ENCODE measurements at regions not wholly inside any gene's neighbourhood (a gene's known extent, or its start where the extent isn't known, plus 50 kb on each side); places are given as distances from the start of the nearest gene placed in this dataset.

DNA sequence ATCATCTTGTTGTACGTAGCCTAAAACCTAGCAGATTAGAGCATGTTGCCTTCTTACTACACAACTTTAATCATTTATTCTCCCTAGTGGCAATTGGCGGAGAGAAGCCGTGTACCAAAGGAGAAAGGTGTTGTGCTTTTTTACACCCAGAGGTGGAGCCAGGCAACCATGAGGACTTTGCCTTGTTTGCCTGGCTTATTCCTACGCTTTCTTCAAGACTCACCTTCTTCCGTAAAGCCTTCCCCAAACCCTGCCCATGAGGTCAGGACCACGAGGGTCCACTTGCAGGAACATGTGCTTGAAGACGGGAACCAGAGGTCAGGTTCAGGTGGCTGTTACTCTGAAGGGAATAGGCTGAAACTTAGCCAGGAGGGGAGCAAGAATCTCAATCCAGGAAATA, 290.5 kb downstream of the RAB28 start:
- no peaks in the 10 kb centered on the region for H3K27me3 ChIP-seq (ENCODE audit: control insufficient read depth in 2 of 2, insufficient read depth in 2 of 2, low read length in 2 of 2)
- no peak for FAIRE-seq
- WGBS (ENCODE audit: insufficient coverage, low coverage, missing lambda C conversion rate) = 18% methylated on average over 7 of the region's 7 CpGs
- H4K20me1 ChIP-seq (replicated peaks; ENCODE audit: control insufficient read depth, insufficient read depth, low read length) = no peaks in the 10 kb centered on the region
- no peaks in the 10 kb centered on the region for H3K9me3 ChIP-seq (replicated peaks; ENCODE audit: control insufficient read depth, insufficient read depth, low read depth, low read length)
- H3K4me2 ChIP-seq (ENCODE audit: insufficient read depth, low read length) = no peak overlapping the region
- H3K79me2 ChIP-seq (ENCODE audit: control insufficient read depth, insufficient read depth, low read length) = no peaks in the 10 kb centered on the region
- peak; percentile 68; the same call in 2 of the 3 replicates for ATAC-seq
- no peak overlapping the region for H3K4me3 ChIP-seq
- in situ Hi-C loops (cut with MboI) (no loop called here), intact Hi-C loops (cut with micrococcal nuclease) (loop anchor here (1.0 to 10.0 kb wide), 2 partner anchors 241 to 356 kb away; no protein-coding TSS in a partner anchor)
- TF ChIP-seq RAD21 (CRISPR knock-in tag; conservative IDR thresholded peaks at IDR 0.05 in 1 of 2, IDR thresholded peaks at IDR 0.05 in 1 of 2) = peak in 1 of 2 experiments; percentile 36; a peak in 2 of 4 replicates
- TF ChIP-seq, protein P1, sequence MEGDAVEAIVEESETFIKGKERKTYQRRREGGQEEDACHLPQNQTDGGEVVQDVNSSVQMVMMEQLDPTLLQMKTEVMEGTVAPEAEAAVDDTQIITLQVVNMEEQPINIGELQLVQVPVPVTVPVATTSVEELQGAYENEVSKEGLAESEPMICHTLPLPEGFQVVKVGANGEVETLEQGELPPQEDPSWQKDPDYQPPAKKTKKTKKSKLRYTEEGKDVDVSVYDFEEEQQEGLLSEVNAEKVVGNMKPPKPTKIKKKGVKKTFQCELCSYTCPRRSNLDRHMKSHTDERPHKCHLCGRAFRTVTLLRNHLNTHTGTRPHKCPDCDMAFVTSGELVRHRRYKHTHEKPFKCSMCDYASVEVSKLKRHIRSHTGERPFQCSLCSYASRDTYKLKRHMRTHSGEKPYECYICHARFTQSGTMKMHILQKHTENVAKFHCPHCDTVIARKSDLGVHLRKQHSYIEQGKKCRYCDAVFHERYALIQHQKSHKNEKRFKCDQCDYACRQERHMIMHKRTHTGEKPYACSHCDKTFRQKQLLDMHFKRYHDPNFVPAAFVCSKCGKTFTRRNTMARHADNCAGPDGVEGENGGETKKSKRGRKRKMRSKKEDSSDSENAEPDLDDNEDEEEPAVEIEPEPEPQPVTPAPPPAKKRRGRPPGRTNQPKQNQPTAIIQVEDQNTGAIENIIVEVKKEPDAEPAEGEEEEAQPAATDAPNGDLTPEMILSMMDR (IDR thresholded peaks at IDR 0.05 in 2 of 3, conservative IDR thresholded peaks at IDR 0.05 in 1 of 3; ENCODE audit: insufficient read depth in 2 of 3, low read depth in 1 of 3, low read length in 3 of 3) = peak; percentile 29 to 39 (median 39); a peak in 4 of 6 replicates
- TF ChIP-seq, protein P2, sequence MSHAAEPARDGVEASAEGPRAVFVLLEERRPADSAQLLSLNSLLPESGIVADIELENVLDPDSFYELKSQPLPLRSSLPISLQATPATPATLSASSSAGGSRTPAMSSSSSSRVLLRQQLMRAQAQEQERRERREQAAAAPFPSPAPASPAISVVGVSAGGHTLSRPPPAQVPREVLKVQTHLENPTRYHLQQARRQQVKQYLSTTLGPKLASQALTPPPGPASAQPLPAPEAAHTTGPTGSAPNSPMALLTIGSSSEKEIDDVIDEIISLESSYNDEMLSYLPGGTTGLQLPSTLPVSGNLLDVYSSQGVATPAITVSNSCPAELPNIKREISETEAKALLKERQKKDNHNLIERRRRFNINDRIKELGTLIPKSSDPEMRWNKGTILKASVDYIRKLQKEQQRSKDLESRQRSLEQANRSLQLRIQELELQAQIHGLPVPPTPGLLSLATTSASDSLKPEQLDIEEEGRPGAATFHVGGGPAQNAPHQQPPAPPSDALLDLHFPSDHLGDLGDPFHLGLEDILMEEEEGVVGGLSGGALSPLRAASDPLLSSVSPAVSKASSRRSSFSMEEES (CRISPR knock-in tag; IDR thresholded peaks at IDR 0.05) = no peak
- TF ChIP-seq, protein P3, sequence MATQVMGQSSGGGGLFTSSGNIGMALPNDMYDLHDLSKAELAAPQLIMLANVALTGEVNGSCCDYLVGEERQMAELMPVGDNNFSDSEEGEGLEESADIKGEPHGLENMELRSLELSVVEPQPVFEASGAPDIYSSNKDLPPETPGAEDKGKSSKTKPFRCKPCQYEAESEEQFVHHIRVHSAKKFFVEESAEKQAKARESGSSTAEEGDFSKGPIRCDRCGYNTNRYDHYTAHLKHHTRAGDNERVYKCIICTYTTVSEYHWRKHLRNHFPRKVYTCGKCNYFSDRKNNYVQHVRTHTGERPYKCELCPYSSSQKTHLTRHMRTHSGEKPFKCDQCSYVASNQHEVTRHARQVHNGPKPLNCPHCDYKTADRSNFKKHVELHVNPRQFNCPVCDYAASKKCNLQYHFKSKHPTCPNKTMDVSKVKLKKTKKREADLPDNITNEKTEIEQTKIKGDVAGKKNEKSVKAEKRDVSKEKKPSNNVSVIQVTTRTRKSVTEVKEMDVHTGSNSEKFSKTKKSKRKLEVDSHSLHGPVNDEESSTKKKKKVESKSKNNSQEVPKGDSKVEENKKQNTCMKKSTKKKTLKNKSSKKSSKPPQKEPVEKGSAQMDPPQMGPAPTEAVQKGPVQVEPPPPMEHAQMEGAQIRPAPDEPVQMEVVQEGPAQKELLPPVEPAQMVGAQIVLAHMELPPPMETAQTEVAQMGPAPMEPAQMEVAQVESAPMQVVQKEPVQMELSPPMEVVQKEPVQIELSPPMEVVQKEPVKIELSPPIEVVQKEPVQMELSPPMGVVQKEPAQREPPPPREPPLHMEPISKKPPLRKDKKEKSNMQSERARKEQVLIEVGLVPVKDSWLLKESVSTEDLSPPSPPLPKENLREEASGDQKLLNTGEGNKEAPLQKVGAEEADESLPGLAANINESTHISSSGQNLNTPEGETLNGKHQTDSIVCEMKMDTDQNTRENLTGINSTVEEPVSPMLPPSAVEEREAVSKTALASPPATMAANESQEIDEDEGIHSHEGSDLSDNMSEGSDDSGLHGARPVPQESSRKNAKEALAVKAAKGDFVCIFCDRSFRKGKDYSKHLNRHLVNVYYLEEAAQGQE (IDR thresholded peaks at IDR 0.05; ENCODE audit: borderline replicate concordance) = 0 out of 2 replicates have a peak, but pooled peaks have one; percentile 37
- TF ChIP-seq, protein P3 (CRISPR knock-in tag; IDR thresholded peaks at IDR 0.05; ENCODE audit: low read depth) = no peak
- no TSS peak for BruUV-seq (replicated peaks)
- ChIA-PET POLR2A (no interaction called here), CTCF (ENCODE audit: low intra/inter-chr PET ratio) (no interaction called here)
- no peak overlapping the region for H2AFZ ChIP-seq (ENCODE audit: low read depth, low read length)
- H3K4me1 ChIP-seq (replicated peaks in 1 of 2; ENCODE audit: control insufficient read depth in 2 of 2, insufficient read depth in 2 of 2, low read length in 2 of 2) = no peaks in the 10 kb centered on the region
- peak in 1 of 4 experiments; percentile 6 for DNase-seq (ENCODE audit: extremely low read depth in 1 of 4, low spot score in 3 of 4)
- H3K9ac ChIP-seq (ENCODE audit: insufficient read depth in 1 of 2, low read depth in 2 of 2, low read length in 2 of 2) = no peak overlapping the region
- H3K36me3 ChIP-seq (ENCODE audit: control insufficient read depth, insufficient read depth, low read length) = no peaks in the 10 kb centered on the region
- H3K9me1 ChIP-seq (ENCODE audit: control insufficient read depth, insufficient read depth, low read length) = no peaks in the 10 kb centered on the region
- no peak overlapping the region for H3K27ac ChIP-seq (ENCODE audit: extremely low read depth, low read depth, low read length)

Data from K562 (cell line).